GM18873 (cell line): ENCODE measurements at regions not wholly inside any gene's neighbourhood (a gene's known extent, or its start where the extent isn't known, plus 50 kb on each side); places are given as distances from the start of the nearest gene placed in this dataset.

Experiments used
- ATAC-seq: cut with Tn5 transposase; IDR thresholded peaks from one replicate; pipeline ENCODE4 v1.9.1; 2021; ENCODE audit warnings: mild to moderate bottlenecking, moderate library complexity, moderate number of reproducible peaks; ENCODE audit not compliant: unreplicated experiment, low FRiP score

DNA sequence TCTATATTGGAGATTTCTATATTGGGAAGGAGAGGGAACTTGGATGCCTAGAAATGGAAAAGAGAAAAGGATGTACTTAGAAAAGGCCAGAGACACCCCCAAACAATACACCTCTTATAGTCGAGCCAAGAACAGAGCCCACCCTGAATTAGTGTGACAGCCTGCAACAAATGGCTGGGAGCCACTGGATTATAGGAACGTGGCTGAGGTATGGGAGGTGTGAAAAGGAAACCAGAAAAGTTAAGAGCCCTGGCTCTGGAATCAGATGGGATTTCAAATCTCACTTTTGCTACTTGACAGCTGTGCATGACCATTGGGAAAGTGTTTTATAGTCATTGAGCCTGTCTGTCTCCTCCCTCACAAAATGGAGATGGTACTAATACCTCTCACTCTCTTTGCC, 394.0 kb downstream of the ZNF521 start:
- ATAC-seq, result no peak

DNA sequence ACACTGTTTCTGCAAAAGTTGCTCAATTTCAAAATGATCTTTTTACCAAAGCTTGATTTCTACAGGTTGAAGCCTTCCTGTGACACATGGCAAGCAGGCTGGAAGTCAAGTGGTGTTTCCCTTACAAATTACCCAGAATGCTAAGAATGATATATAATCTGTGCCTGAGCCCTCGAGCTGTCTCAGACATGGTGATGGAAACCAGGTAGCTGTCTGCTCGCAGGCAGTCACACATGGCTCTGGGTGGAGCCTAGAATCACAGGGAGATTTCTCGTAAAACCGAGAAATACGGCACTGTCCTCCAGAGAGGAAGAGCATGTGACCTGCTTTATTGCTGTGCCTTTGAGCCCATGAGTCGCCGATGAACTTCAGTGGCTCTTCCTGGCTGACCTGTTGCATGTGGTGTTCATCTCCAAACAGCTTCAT, 392.9 kb downstream of the ZNF521 start:
- no peak for ATAC-seq

DNA sequence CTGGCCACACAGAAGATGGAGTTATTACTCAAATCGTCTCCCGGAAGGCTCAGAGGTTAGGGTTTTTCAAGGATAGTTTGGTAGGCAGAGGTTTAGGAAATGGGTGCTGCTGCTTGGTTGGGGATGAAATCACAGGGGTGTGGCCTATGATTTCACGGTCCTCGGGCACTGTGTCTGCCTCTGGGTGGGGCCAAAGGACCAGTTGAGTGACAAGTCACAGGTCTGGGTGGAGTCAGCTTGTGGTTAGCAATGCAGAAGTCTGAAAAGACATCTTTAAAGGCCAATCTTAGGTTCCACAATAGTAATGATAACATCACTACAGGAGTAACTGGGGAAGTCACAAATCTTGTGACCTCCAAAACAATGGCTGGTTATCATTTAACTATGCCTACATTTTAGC, 387.8 kb downstream of the ZNF521 start:
- ATAC-seq, result no peak

DNA sequence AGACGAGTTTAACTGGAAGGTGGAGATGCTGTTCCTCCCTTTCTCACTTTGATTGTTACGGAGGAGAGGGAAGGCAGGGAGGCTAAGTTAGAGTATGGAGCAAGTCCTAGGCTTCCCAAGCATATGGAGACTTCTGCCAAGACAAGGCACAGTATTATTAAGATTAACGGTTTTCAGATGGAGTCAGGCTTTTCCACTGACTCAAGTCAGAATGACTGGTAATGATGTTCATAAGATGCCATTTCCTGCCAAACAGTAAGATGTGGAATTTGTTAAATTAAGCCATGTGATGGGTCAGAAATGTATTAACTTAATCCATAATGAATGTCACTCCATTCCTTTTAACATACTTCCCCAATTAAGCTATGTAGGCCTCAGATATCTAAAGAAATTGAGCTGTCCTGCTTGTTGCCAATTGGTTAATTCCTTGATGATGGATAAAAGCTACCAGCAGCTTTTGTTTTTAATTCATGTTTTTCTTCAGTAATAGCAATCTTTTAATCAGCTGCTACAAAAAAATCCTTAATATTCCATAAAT, 383.7 kb downstream of the ZNF521 start:
- no peak for ATAC-seq

DNA sequence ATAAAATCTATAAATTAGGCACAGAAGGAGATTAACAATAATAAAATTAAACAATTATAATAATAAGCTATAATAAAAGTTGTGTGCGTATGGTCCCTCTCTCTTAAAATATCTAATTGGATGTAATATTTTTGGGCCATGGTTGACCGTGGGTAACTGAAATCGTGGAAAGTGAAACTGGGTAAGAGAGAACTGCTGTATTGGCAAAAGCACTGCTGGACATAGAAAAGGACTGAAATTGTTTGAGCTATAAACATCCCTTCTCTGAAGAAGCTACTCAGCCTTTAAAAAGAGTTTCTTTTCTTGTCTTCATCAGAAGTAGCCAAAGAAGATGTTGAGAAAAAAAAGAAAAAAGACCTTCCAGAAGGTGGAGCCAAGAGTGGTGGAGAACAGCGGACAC, 379.4 kb downstream of the ZNF521 start:
- ATAC-seq, result no peak

DNA sequence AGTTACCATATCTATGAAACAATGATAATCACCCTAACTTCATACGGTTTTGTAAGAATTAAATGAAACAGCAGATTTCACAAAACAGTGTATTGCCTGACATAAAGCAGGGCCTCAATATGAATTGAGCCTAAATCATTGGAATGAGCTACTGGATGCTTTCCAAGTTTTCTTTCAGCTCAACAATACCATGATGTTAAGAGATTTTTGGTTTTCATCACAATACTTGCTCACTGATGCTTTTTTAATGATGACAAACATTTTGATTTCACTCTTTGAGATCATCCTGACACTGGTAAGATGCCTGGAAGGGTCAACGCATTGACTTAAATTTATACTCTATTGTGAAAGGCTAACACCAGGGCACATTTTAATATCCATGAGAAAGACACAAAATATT, 377.5 kb downstream of the ZNF521 start:
- ATAC-seq, result no peak

DNA sequence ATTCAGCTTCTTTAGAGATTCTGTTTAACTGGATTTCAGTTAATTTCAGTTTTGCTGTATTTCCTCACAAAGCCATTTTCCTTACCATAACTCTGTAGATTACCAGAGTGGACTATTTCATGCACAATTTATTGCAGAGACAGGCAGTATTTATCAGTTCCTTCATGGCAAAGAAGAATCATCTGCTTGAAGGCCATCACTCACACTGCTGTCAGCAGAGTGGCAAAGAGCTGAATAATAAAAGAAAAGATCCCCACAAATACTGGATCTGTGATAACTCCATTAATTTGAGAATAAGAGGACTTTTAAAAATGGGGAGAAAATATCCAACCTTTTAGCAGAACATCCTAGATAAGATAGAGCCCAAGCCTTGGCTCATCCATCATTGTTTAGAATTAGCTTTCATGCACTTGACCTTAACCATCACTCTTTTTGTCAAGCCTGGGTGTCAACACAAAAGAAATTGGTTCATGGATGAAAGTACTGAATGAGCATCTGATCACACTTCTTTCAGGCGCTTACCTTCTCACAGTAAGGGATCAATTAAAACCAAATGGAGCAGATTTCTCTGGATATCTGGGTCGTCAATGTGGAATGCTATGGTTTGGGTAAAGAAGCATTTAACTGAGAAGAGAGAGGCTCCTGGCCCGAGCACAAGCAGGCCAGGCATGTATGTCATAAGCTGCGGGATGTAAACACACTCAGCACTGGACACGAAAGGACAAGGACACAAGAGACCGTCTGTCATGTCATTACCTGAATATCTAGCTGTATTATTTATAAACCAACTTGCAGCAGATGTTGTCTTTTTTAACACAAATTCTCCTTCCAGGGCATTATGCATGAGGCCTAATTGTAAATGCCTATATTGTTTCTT, 376.2 kb downstream of the ZNF521 start:
- no peak for ATAC-seq

DNA sequence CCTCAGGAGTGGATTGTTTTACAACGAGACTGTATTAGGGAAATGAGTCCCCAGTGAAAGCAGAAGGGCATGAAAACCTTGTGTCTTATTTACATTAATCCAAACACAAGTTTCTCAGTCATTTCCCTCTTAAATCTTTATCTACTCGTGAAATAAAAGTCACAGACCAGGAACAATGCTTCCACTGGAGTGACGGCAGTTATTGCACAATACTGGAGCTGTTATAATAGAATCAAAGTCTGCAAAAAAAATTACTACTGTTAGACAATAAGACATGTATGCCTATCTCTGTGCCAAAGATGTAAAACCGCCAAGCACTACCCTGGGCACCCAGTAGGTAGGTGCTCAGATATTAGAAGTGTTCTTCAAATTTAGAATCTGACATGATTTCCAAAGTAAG, 375.5 kb downstream of the ZNF521 start:
- ATAC-seq, result no peak

DNA sequence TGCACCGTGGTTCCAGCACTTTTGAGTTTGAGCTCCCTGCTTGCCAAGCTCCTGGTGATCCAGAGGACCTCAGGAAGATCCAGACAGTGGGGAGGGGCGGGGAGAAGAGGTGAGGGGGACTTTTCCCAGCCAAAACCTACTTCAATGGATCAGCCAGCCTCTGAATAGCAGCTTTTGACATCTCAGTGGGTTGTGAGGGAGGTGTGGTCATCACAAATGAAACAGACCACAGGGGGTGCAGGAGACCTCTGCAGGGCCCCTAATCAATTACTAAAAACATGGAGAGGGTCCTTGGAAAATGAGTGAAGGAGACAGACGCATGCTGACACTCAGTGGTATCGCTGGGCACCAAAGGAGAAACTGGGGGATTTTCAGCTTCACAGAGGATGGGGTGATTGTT, 372.7 kb downstream of the ZNF521 start:
- no peak for ATAC-seq

DNA sequence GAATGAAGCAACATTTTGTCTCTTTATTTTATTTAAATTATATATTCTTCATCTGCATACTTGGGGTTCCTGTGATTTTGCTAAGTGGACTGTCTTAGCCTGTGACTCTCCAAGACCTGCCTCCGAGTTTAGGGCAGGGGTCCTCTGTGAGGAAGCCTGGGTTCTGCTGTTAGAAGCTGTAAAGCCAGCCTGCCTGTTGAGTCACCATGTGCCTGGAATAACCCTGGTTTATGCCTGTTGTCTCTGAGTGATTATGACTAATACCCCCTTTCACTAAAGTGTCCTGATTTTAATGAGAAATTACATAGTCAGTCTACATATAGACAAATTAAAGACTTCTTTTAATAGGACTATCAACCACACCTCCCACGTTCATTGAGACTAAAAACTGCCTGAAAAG, 369.1 kb downstream of the ZNF521 start:
- ATAC-seq, result no peak

DNA sequence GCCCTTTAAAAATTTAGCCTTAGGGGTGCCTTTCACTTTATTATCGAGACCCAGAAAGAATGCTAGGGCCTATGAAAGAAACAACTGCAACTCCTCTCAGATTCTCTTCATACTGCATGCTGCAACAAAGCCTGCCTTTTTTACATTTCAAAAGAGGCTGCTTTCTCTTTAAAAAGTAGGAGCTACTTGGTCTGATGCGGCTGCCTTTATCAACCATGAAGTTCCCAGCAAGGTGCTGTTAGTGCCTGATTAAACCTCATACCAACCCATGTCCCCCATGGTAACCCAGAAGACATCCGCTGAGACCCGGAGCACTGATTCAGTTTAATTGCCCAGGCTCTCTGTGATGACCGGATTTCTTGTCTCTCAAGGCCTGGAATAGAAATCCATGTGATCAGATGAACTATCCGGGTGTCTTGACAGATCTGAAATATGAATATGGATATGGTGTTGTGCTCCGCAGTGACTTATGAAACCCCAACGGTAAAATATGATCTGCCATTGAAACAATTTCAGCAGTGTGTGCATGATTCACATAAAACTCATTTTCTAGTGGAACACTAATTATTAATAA, 368.3 kb downstream of the ZNF521 start:
- ATAC-seq, result no peak

DNA sequence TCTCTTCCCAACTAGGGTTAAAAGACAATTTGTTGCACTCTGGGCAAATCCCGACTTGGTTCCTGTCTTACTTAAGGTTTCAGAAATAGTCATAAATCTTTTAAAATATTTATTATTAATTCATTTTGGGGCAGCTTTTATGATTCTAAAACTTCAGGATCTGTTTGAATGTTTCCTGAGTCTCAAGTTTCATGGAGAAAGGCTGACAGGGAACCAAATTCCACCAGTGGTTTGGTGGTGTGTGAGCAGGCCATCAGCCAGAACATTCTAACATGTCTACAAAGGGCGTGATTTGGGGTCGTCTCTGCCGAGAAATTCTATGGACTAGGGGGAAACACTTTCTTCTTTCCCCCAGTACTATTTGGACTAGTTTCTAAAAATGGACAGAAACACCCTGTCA, 366.4 kb downstream of the ZNF521 start:
- ATAC-seq, result no peak

DNA sequence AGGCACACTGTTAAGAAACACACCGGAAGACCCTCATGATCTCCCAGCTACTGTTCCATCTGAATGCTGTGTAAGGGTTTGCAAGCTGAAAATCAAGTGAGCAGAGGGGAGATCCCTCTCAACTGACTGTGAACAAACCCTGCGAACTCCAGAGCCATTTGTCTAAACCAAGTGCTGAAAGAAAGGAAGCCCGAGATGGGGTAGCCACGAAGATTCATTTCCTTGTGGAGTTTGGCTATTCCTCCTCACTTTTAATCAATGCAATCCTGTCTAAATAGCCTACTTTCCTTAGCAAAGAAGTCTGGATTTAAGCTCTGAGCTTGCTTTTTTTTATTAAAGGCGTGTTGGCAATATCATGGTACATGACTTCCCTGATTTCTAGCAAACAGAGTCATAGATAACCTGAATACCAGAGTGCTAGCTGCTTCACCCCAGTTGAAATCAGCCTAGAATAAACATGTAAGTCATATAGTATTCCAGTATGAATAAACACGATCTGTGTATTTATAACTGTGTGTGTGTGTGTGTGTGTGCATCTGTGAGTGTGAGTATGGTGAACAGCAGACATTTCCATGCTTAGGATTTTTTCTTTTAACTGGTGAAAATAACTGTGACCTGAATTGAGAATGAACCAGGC, 365.2 kb downstream of the ZNF521 start:
- no peak for ATAC-seq

DNA sequence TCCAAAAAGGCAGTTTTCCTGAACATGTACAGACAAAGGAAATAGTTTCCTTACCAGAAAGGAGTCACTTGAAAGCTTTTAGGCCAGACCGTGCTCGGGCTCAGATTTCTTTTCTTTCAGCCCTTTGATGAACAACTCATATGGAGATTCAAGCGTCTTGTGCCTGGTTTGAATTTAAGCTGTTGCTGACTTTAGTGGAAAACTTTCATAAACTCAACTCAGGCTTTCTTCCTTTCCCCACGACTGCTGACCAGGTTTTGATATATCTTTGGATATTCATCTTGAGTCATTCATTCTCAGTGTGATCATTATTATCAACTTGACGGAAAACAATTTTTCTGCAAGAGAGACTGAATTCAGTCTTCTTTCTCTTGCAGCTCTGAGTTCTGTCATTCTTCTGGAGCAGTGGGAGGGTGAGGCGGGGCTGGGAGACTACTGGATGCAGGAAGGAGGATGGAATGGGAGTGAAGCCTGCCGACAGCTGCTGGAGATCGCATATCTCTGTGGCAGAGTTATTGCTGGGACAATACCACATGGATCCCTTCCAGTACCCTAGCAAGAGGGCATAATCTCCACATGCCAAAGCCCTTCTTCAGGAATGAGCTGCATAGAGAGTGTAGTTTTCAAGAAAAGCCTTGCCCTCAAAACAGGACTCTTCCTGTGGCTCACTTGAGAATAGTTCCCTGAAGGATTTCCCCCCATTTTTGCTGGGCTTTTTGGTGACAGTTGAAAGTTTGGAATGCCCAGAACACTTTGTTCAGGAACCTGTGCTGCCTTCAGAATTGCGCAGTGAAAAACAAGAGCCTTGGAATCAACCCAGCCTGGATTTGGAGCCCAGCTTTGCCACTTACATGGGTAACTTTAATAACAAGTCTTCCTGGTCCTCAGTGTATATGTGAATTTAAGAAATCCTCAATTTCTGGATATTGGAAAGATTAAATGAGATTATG, 364.4 kb downstream of the ZNF521 start:
- ATAC-seq, result no peak

DNA sequence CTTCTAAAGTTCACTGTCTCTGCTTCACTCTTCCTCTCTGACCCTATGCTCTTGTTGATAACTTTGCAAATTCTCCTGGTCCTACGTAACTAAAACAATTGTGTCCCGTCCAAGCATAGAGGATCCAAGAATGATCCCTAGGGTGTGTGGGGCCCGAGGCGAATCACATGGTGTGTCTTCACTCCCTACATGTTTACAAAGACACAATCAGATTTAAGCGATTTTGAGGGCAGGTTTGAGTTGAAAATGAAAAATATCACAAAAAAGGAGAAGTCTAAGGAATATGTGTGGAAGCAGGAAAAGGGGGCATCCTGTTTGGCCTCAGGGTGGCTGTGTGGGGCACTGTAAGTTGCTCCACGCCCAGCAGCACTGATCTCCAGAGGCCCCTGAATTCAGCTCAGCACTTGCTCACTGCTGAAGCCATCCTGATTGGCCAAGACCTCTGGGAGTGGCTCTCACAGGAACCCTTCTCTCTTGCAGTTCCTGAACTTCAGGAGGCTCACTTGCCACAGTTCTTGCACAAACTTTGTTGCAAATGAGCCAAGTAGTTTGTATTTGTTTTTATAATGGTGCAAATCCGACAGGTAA, 363.6 kb downstream of the ZNF521 start:
- no peak for ATAC-seq

DNA sequence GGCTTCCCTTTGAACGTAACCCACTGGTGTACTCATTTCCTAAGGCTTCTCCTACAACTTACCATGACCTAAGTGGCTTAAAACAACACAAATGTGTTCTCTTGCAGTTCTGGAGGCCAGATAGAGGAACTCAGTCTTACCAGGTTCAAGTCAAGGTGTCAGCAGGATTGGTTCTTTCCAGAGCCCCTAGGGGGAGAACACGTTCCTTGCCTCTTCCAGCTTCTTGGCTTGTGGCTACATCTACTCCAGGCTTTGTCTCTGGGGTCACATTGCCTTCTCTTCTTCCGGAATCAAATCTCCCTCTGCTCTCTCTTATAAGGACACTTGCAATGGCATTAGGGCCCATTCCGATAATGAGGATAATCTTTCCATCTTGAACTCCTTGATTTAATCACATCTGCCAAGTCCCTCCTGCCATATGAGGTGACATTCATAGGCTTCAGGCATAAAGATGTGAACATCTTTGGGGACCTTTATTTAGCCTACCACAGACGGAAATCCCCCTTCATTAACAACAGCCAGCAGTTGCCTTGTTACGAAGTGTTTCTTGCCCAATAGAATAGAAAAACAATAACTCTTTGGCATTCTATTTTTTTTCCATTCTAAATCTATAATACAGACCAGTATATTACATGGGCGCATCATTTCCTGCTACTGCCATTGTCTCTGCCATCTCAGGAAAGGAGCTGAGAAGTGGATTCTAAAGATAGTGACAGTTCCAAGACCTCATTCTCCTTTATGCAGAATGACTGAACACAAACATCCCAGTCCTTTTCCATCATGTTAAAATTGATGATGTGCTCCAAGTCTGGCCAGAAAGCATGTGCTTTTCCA, 362.0 kb downstream of the ZNF521 start:
- ATAC-seq, result no peak

DNA sequence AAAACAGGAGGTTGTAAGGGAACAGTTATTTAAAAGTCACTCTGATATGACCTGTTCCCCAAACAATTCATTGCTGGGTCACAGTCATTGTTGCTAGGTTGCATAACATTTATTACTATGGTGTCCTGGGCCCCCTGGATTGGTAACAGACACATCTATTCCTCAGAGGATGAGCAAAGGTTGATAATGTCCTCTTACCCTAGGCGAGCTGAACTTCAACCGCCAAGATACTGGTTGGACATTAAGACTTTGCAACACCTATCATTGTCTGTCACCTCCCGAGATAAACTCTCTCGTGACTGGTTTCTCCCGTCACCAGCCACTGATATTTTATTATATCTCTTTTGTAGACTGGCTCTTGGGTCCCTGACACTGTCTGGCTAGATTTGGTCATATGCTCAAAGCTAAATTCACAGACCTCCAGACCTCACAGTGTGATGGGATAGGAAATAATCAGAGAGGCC, 361.3 kb downstream of the ZNF521 start:
- no peak for ATAC-seq

DNA sequence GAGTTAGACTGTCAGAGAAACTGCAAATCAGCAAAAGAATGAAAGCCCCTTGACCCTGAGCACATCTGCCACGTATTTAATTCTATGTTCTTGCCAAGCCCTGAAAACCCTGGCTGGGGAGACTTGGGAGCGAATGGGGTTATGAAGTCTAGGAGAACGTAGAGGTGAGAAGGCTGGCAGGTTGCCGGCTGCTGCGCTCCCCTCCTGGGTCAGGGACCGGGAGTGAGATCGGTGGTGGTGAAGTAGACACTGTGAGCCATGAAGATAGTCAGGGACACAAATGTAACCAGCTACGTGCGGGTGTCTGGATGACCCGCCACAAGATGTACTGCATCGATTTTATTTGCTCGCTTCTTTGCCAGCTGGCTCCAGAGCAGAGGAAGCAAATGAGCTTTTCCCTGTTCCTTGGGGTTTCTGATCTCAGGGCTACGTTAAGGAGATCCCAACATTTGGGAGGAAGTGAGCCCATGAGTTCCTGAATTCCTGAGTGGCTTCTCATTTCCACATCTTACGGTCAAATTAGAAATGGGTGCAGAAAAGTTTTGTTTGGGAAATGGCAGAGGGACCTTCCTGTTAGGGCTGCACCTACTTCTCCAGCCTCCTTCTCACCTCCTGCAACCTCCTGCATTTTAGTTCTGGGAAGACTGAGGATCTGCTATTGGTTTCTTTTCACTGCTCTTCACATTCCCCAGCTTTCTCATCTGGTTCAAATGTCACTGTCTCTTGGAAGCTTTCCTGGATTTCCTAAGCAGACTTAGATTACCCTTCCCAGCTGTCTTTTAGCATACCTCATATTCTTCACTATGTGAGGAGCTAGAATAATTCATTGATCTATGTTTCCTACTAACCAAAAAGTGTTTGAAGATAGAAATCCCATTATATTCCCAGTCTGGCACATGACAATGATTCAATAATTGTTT, 360.6 kb downstream of the ZNF521 start:
- ATAC-seq, result no peak
